KOPT-K1 (cell line): ENCODE measurements at regions not wholly inside any gene's neighbourhood (a gene's known extent, or its start where the extent isn't known, plus 50 kb on each side); places are given as distances from the start of the nearest gene placed in this dataset.

Source experiments
- H3K27ac ChIP-seq: fragments of 200-600 bp; sonication (generic); 2 replicates; pipeline ENCODE4 v1.5.1; 2016; ENCODE audit warnings: antibody characterized with exemption, mild to moderate bottlenecking, low read depth, low read length; ENCODE audit not compliant: poor library complexity, severe bottlenecking
- H3K36me3 ChIP-seq: fragments of 200-600 bp; sonication (generic); 2 replicates; pipeline ENCODE4 v1.5.1; 2017; ENCODE audit warnings: antibody characterized with exemption, mild to moderate bottlenecking, low read length, moderate library complexity; ENCODE audit not compliant: insufficient read depth
- H3K9me3 ChIP-seq: fragments of 200-600 bp; sonication (generic); 2 replicates; pipeline ENCODE4 v1.5.1; 2017; ENCODE audit warnings: antibody characterized with exemption, low read length, mild to moderate bottlenecking; ENCODE audit not compliant: insufficient read depth, poor library complexity, severe bottlenecking

GRCh38 chr9:80285326-80285725, 713.6 kb downstream of the TLE4 start:
- H3K36me3 ChIP-seq, result no peaks in the 10 kb centered on the region
- H3K27ac ChIP-seq, result no peak overlapping the region
- H3K9me3 ChIP-seq, result no peaks in the 10 kb centered on the region

GRCh38 chr9:80282766-80283165, 711.0 kb downstream of the TLE4 start:
- H3K36me3 ChIP-seq, result no peaks in the 10 kb centered on the region
- H3K9me3 ChIP-seq, result no peaks in the 10 kb centered on the region
- H3K27ac ChIP-seq, result no peak overlapping the region

GRCh38 chr9:80259079-80259478, 687.3 kb downstream of the TLE4 start:
- Histone ChIP-seq H3K36me3 (no peaks in the 10 kb centered on the region), H3K9me3 (no peaks in the 10 kb centered on the region), H3K27ac (no peak overlapping the region)

GRCh38 chr9:80251778-80252177, 680.0 kb downstream of the TLE4 start:
- H3K9me3 ChIP-seq, result no peaks in the 10 kb centered on the region
- H3K36me3 ChIP-seq, result no peaks in the 10 kb centered on the region
- no peak overlapping the region for H3K27ac ChIP-seq

- no peaks in the 10 kb centered on the region for H3K36me3 ChIP-seq
- H3K27ac ChIP-seq, result no peak overlapping the region
These were observed 670.3 kb downstream of the TLE4 start for GRCh38 chr9:80242022-80242421.

GRCh38 chr9:80235752-80236151, 664.0 kb downstream of the TLE4 start:
- no peak overlapping the region for H3K27ac ChIP-seq
- no peaks in the 10 kb centered on the region for H3K36me3 ChIP-seq
- no peaks in the 10 kb centered on the region for H3K9me3 ChIP-seq

More at GRCh38 chr9:80242022-80242421, 670.3 kb downstream of the TLE4 start:
- H3K9me3 ChIP-seq, result no peaks in the 10 kb centered on the region

- Histone ChIP-seq H3K27ac (no peak overlapping the region), H3K36me3 (no peaks in the 10 kb centered on the region), H3K9me3 (no peaks in the 10 kb centered on the region)
These were observed 662.1 kb downstream of the TLE4 start for GRCh38 chr9:80233906-80234305.

- no peak overlapping the region for H3K27ac ChIP-seq
- no peaks in the 10 kb centered on the region for H3K36me3 ChIP-seq
- H3K9me3 ChIP-seq, result no peaks in the 10 kb centered on the region
These were observed 661.5 kb downstream of the TLE4 start for GRCh38 chr9:80233102-80233843.

GRCh38 chr9:80231318-80232236, 659.8 kb downstream of the TLE4 start:
- Histone ChIP-seq H3K9me3 (no peaks in the 10 kb centered on the region), H3K27ac (no peak overlapping the region)

GRCh38 chr9:80223897-80224296, 652.1 kb downstream of the TLE4 start:
- Histone ChIP-seq H3K27ac (no peak overlapping the region), H3K9me3 (no peaks in the 10 kb centered on the region), H3K36me3 (no peaks in the 10 kb centered on the region)

More at GRCh38 chr9:80231318-80232236, 659.8 kb downstream of the TLE4 start:
- no peaks in the 10 kb centered on the region for H3K36me3 ChIP-seq

- Histone ChIP-seq H3K36me3 (no peaks in the 10 kb centered on the region), H3K27ac (no peak overlapping the region), H3K9me3 (no peaks in the 10 kb centered on the region)
These were observed 650.9 kb downstream of the TLE4 start for GRCh38 chr9:80222466-80223169.

- H3K27ac ChIP-seq, result no peak overlapping the region
- H3K9me3 ChIP-seq, result peaks cover 3% of the 10 kb centered on the region
- no peaks in the 10 kb centered on the region for H3K36me3 ChIP-seq
These were observed 646.6 kb downstream of the TLE4 start for GRCh38 chr9:80218328-80218727.

GRCh38 chr9:80213613-80214012, 641.8 kb downstream of the TLE4 start:
- Histone ChIP-seq H3K27ac (no peak overlapping the region), H3K9me3 (peaks cover 10% of the 10 kb centered on the region)

GRCh38 chr9:80208696-80209095, 636.9 kb downstream of the TLE4 start:
- no peaks in the 10 kb centered on the region for H3K36me3 ChIP-seq
- H3K9me3 ChIP-seq, result peaks cover 10% of the 10 kb centered on the region
- no peak overlapping the region for H3K27ac ChIP-seq

More at GRCh38 chr9:80213613-80214012, 641.8 kb downstream of the TLE4 start:
- no peaks in the 10 kb centered on the region for H3K36me3 ChIP-seq

GRCh38 chr9:80204054-80204453, 632.3 kb downstream of the TLE4 start:
- no peaks in the 10 kb centered on the region for H3K9me3 ChIP-seq
- H3K36me3 ChIP-seq, result no peaks in the 10 kb centered on the region
- H3K27ac ChIP-seq, result no peak overlapping the region
